ENCODE measurements at regions not wholly inside any gene's neighbourhood (a gene's known extent, or its start where the extent isn't known, plus 50 kb on each side); places are given as distances from the start of the nearest gene placed in this dataset.
"Not testable (repeated sequence)": the region's sequence is repeated elsewhere in the genome, so short reads cannot be mapped to it uniquely, and the experiment has no call there.

- no peak for DNase-seq (ENCODE audit: extremely low read depth in 1 of 11, low read depth in 9 of 11, low spot score in 4 of 11)
Observed at GRCh38 chr14:37819155-37820015, 224.0 kb downstream of the TTC6 start.

- DNase-seq (ENCODE audit: extremely low read depth in 1 of 11, low read depth in 9 of 11, low spot score in 4 of 11): not testable (repeated sequence)
Observed at GRCh38 chr14:37820810-37821209, 225.4 kb downstream of the TTC6 start.

DNA sequence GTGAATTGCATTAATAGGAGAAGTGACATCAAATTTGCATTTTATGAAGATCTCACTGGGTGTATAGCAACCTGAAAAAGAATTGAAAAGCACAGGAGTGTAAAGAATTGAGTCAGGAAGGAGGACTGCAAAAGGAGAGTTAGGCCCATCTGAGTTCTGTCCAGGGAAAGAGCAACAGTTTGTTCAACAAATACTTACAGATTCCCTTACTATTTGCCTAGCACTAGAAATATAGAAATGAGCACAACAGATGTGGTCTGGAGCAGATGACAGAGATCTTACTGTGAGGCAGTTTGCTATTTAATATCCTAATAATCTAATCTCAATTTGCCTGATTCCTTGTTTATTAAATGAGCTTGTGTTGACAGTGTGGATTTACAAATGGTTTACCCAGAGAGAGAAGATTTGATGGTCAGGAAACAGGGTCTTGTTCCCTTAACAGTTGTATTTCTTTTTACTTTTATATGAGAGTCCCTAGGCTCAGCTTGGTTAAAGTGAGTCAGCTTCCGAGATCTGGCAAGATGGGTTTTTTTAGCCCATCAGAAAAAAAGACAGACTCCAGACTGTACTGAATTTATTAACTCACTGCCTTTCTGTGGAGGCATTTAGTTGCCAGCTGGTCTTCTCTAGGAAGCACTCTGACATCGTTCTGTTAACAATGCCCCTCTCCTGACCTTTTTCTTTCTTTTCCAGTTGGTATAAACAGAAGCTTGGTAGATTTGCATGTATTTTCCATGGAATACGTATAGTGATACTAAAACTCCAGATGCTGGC is 229.7 kb downstream of the TTC6 start:
- DNase-seq (ENCODE audit: extremely low read depth in 1 of 11, low read depth in 9 of 11, low spot score in 4 of 11): no peak

DNA sequence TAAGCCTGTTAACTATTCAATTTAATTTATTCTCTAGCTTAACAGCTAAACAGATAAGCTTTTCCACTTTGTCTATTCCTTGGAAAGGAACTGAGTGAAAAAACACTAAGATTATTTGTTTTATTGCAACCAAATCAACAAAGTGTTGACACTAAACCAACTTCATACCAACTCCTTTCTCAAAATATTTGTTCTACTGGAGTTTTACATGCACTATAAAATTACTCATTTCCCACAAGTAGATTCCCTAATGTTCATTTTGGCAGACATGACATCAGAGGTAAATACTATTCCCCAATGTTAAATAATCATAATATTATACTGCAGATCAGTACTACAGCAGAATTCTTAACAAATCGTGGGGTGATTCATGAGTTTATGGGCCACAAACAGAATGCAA is 231.4 kb downstream of the TTC6 start:
- DNase-seq (ENCODE audit: extremely low read depth in 1 of 11, low read depth in 9 of 11, low spot score in 4 of 11): no peak

DNA sequence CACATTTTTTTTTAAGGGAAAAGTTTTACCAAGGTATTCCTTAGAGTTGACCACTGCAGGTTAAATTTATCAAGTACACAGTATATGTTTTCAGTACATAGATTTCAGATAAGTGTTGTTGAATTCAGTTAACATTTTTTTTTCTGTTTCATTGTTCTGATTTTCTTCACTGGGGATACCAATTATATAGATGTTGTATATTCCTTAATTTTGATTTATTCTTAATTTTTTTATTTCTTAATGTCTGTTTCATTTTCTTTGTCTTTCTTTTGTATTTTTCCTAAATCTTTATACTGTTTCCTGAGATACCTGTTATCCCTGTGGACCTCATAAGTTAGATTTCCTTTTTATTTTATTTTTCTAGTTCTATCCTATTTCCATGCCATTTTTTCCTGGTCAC is 234.8 kb downstream of the TTC6 start:
- DNase-seq (ENCODE audit: extremely low read depth in 1 of 11, low read depth in 9 of 11, low spot score in 4 of 11): no peak

- no peak for DNase-seq (ENCODE audit: extremely low read depth in 1 of 11, low read depth in 9 of 11, low spot score in 4 of 11)
Observed at GRCh38 chr14:37834275-37834674, 238.8 kb downstream of the TTC6 start.

GRCh38 chr14:37838778-37839177 is 243.3 kb downstream of the TTC6 start:
- not testable (repeated sequence) for DNase-seq (ENCODE audit: extremely low read depth in 1 of 11, low read depth in 9 of 11, low spot score in 4 of 11)

GRCh38 chr14:37841039-37841438 is 245.6 kb downstream of the TTC6 start:
- DNase-seq (ENCODE audit: extremely low read depth in 1 of 11, low read depth in 9 of 11, low spot score in 4 of 11): not testable (repeated sequence)

GRCh38 chr14:37842106-37842505 is 246.7 kb downstream of the TTC6 start:
- no peak for DNase-seq (ENCODE audit: extremely low read depth in 1 of 11, low read depth in 9 of 11, low spot score in 4 of 11)

- DNase-seq (ENCODE audit: extremely low read depth in 1 of 11, low read depth in 9 of 11, low spot score in 4 of 11): no peak
Observed at GRCh38 chr14:37843954-37844607, 248.7 kb downstream of the TTC6 start.

DNA sequence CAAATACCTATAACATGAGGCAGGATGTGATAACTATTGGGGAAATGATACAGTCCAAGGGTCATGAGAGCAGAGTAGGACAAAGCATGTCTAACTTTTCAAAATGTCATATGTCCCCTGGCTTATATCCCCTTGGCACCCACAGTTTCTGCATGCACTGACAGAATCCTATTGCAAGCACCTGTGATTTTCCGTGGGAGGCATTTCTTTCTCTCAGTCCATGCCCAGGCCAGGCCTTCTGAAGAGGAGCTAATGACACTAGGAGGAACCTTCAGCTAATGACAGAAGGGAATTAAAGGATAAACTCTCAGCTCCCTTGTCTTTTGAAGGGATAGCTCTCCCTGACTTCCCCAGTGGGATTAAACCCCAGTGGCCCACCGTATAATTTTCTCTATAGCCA is 249.2 kb downstream of the TTC6 start:
- DNase-seq (ENCODE audit: extremely low read depth in 1 of 11, low read depth in 9 of 11, low spot score in 4 of 11): no peak

DNA sequence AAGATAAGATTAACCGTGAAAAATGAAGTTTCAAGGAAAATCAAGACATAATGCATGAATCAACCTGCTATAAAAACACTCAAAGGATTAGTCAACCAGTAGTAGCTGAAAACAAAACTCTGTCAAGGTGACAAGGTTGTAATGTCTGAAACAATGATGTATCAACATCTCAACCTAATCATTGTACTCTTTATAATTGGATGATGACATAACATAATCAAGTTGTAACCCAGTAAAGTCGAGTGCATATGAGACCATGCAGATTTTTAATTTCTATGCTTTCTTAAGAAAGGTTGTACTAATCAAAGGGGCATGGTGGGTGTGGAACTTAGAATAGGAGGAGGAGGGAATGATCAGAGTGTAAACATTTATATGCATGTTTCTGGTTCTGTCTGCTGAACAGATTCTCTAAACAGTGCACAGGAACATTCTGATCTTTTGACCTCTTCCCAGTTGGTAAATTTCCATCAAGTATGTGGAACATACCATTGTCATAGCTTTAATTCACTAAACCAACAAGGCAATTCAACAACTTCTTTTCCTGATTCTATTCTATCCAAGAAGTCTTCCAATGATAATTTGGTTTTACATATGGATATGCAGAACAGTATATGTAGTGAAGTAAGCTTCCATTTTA is 253.7 kb downstream of the TTC6 start:
- DNase-seq (ENCODE audit: extremely low read depth in 1 of 11, low read depth in 9 of 11, low spot score in 4 of 11): no peak

DNA sequence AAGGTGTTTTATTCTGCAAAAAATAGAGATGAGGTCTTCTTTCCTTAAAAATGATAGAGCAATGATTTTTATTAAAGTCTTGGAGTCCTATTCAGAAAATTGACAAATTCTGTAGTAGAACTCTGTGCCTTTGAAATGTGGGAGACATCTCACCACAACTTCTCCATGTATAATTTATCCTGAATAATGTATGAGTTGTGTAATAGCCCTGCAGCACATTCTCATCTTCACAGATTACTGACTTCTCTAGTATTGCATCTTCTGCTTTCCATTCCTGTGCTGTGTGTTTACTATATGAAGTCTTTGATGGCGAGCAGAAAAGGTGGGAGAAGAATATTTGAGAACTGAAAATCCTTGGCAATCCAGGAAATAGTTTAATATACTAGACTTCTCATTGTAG is 255.6 kb downstream of the TTC6 start:
- no peak for DNase-seq (ENCODE audit: extremely low read depth in 1 of 11, low read depth in 9 of 11, low spot score in 4 of 11)

DNA sequence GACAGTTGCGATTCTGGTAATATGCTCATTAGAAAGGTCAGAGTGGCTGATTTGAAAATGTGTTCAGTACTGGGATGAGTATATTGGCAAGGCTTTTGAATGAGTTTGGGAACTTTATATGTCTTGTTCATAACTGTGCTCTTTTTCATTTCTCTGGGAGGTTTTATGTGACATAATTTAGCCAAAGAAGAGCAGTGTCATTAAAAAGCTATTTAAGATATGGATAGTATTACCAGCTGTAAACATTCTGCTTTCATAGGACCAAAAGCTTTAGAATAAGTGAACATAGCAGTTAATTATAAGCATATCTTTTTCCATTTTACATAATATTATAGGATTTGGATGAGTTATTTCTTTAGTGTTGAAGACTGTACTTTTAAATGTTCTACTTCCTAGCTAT is 260.4 kb downstream of the TTC6 start:
- no peak for DNase-seq (ENCODE audit: extremely low read depth in 1 of 11, low read depth in 9 of 11, low spot score in 4 of 11)

DNA sequence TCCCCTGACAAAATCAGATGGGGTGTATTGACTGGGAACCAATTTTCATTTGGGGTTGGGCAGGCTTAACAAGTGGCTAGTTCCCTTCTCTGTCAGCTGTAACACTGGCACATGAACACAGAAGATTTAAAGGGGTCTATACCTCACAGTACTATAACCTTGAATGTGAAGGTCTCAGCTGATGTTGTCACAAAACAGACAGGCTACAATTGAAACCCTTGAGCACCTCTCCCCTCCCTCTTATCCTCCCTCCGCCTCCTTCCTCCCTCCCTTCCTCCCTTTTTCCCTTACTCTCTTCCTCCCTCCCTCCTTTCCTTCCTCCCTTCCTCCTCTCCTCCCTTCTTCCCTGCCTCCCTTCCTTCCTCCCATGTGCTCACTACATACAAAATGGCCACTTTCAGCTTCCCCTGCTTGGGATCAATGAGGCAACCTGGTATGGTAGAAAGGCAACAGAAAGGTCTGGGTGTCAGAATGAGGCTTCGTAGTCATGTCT is 262.4 kb downstream of the TTC6 start:
- no peak for DNase-seq (ENCODE audit: extremely low read depth in 1 of 11, low read depth in 9 of 11, low spot score in 4 of 11)

DNA sequence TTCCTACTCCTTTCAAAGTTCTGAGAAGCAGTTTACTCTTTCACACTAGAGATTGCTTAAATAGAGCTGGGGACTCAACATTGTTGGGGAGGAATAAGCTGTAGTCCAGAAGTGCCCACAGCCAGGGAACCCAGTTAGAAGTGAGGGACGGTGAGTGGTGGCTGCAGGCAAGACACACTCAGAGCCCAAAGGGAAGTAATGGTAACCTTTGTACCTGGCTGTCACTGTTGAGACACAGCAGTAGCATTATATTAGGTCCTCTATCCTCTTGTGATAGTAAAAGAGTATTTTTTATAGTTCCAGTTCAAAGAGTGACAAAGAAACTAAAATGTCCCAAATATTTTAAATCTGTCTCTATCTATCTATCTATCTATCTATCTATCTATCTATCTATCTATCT is 263.3 kb downstream of the TTC6 start:
- DNase-seq (ENCODE audit: extremely low read depth in 1 of 11, low read depth in 9 of 11, low spot score in 4 of 11): no peak

DNA sequence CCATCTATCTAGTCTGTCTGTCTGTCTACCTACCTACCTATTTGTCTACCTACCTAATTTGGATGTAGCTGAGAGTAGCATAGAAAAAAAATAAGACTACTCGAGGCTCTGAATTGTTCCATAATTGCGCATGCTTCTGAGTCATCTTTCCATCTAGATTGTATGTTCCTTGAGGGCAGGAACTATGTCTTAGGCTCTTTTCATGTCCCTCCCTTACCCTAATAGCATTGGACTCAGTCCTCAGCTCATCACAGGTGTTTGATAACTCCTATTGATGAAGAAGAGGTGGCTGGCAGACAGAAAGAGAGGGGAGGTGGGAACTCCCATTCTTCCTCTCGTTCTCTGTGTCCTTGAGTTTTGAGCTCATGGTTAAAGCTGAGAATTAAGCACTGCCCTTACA is 263.7 kb downstream of the TTC6 start:
- no peak for DNase-seq (ENCODE audit: extremely low read depth in 1 of 11, low read depth in 9 of 11, low spot score in 4 of 11)

GRCh38 chr14:37862263-37862662 is 266.8 kb downstream of the TTC6 start:
- no peak for DNase-seq (ENCODE audit: extremely low read depth in 1 of 11, low read depth in 9 of 11, low spot score in 4 of 11)

DNA sequence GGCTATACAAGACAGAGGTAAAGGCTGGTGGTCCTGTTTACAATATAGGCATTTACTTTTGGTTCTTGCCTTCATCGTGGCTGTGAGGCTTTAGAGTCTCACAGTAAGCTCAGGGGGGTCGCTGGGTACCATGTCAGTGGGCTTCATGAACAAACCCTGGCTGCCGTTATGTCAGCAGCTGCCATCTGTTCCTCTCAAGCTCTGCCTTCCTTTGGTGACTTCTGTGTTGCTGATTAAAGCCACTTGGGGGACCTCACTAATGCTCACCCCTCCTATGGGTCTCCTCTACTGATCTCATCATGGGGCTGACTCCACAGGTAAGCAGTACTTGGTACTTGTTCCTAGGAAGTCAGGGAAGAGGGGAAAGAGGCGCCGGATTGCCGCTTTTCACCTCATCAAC is 268.7 kb downstream of the TTC6 start:
- no peak for DNase-seq (ENCODE audit: extremely low read depth in 1 of 11, low read depth in 9 of 11, low spot score in 4 of 11)

Measured in renal cortex interstitium (tissue), 11 donors.